HG02588 (cell line): ENCODE measurements at regions not wholly inside any gene's neighbourhood (a gene's known extent, or its start where the extent isn't known, plus 50 kb on each side); places are given as distances from the start of the nearest gene placed in this dataset.

Source experiments
- ATAC-seq: cut with Tn5 transposase; IDR thresholded peaks from one replicate; pipeline ENCODE4 v1.9.1; 2021; ENCODE audit warnings: mild to moderate bottlenecking, moderate library complexity; ENCODE audit not compliant: unreplicated experiment

DNA sequence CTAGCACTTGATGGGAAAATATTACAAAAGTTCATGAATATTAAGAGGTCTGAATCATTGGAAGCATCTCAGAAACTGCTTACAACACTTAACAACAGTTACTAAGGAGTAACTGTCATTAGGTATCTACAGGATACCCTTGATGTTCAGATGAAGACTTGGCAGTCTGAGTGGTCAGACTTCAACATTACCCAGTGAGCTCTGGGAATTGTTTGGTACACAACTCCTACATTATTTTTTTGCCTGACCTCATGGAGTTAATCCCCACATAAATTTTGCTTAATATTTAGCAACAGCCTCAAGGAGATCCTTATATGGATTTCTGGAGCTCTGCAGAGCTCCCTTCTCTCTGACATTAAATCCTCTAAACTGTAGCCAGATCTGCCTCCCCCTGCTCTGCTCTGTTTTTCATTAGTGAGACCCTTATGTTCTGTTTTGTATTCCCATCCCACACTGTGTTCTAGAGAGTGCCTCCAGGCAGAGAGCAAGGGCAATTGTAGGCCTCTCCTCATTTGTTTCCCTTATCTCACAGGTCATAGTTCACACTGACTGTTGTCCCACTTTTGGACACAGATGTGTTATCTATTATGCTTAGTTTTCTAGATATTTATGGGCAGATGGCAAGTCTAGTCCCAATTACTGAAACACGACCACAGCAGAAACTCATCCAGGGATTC, 368.8 kb downstream of the GASK1B start:
- ATAC-seq: no peak

DNA sequence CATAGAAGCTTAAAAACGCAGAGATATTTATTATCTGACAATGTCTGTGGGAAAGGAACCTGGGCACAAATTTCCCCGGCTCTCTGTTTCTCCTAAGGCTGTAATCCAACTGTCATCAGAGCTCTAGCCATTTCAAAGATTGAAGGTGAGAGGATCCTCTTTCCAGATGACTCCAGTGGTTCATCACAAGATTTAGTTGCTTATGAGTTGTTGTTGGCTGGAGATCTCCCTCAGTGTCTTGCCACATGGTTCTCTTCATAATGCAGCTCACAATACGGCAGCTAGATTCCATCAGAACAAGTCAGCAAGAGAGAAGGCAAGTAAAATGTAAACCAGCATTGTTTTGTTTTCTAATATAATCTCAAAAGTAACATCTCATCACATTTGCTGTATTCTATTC, 369.4 kb downstream of the GASK1B start:
- no peak for ATAC-seq

DNA sequence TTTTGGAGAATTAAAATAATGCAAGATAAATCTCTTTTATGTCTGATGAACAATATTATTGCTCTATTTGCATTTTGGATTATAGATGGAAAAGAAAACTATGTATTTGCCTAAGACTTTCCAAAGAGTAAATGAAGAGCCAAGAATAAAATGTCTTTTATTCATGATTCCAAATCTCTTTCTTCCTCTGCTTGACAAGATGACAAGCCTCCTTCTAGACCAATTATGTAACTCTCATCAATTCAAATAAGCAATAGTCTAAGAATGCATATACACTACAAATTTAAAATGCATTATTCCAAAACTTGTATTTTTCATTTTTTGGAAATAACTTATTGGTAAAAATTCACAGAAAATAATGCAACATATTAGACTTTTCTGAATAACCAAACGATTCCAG, 377.3 kb downstream of the GASK1B start:
- ATAC-seq: no peak

DNA sequence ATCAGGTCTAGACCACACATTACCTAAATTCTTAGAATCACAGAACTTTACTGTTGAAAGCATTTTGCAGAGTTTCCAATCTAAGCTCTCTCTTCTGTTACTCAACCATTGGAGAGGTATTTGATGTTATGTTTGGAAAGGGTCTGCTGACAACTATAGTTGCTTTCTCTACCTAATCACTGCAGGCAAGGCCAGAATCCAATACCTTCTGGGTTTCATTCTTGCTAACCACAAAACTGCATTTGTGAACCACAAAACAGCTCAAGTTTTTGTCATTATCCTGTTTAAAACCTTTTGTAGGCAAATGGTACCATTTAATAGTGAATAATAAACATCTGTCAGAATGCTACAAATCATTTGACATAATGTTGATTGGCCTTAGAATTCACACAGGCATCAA, 380.1 kb downstream of the GASK1B start:
- no peak for ATAC-seq

DNA sequence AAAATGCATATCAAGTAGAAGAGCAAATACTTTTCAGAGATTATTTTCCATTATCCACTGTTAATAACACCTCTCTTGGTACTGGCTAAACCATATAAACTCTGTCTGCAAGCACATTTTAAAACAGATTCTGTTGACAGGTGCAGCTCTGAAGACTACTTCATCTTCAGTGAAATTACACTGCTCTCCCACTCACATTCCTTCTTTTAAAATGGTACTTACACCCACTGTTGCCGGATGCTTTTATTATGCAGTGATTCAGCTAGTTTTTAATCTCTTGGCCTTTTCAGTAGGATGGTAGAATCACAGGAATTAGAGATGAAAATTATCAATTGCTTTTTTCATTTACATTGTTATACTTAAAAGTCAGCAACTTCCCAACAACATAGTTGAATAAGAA, 381.6 kb downstream of the GASK1B start:
- no peak for ATAC-seq

DNA sequence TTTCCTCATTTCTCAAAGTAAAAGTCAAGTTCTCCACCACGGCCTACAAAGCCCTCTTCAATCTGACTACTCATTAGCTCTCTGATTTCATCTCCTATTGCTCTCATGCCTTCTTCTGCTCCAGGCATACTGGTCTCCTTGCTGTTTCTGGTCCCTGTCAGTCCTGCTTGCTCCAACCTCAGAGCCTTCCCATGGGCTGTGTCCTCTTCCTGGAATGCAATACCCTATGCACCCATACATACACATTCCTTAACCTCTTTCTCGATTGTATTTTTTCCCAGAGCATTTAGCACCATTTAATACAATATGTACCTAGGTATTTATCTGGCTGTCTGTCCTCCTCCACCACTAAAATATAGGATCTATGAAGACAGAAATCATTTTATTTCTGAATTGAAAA, 385.2 kb downstream of the GASK1B start:
- no peak for ATAC-seq

DNA sequence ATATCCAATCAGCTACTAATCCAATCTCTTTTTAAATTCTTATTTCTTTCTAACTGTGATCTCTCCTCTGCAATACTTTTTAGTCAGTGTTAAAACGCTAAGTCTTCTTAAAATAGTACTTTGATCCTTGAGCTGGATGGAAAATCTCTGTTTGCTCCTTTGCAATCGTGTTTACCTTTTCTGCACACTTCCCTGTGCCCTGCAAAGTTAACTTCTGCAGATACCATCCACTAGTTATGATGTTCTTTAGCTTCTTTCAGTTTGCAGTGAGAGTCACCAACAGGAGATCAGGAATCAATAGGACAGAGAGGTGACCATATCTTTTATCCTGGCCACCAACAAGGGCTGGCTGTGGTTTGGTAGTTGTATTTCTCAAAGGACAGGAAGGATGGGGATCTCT, 391.5 kb downstream of the GASK1B start:
- ATAC-seq: no peak

DNA sequence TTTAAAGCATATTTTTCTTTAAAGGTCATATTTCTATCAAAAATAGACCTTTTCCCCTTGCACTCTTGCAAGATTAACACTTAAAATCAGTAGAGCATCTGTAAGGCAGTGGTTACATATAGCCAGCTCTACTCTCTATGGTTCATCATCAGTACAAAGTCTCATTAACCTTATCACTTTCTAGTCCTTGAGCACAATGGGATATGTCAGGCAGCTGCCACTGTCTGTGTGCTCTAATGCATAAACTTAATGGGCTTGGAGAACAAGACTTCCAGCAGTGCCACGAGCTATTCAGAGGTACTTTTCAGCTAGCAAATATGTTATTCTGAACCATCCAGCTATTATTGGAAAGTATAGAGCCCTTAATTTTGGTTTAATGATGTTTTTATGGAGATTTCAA, 393.7 kb downstream of the GASK1B start:
- ATAC-seq: no peak

DNA sequence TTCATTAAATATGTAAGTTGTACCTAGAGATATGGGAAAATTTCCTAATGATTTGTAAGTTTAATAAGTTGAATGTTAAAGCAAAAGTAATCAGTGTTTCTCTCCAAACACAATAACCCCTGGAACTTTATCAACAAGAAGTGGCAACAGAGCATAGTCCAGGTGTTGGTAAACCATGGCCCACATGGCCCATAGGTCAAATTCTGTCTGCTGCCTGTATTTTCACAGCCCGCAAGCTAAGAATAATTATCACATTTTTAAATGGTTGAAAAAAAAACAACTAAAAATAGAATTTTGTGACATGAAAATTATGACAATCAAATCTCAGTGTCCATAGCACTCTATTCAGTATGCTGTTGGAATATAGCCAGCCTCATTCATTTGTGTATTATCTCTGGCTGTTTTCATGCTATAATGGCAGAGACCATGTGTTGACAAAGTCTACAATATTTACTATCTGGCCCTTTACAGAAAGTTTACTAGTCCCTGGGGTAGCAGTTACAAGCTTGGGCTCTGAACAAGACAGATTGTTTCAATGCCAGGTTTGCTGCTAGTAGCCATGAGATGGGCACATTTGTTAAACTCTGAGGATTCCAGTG, 395.8 kb downstream of the GASK1B start:
- ATAC-seq: no peak

DNA sequence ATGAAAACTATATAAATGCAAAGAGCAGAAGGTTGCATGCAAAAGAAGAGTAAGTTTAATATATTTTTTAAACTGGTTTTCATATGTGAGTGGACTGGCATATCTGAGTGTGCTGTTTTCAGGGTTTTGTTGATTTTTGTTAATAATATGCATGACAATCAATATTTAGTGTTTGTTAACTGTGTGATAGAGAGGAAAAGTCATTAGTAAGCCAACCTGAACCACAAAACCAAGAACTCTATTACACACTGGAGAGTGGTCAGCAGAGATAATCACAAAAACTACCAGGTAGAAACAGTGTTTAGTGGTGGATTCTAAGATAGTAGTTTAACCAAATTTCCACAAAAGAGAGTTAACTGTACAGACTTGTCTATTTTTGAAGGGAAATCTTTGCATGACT, 396.9 kb downstream of the GASK1B start:
- ATAC-seq: no peak

DNA sequence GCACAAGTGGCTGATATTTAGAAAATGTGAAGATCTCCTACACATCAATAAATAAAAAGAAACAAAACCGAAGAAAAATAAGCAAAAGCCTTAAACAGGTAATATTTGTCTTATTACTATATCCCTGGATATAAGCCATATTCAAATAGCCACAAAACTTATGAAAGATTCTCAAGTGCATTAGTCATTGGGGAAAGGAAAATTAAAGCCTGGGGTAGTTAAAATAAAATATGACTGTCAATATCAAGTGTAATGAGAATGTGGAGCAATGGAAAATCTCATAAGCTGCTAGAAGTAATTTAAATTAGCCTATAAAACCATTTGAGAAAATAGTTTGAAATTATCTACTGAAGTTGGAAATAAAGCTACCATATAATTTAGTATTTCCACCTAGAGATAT, 399.9 kb downstream of the GASK1B start:
- ATAC-seq: no peak

DNA sequence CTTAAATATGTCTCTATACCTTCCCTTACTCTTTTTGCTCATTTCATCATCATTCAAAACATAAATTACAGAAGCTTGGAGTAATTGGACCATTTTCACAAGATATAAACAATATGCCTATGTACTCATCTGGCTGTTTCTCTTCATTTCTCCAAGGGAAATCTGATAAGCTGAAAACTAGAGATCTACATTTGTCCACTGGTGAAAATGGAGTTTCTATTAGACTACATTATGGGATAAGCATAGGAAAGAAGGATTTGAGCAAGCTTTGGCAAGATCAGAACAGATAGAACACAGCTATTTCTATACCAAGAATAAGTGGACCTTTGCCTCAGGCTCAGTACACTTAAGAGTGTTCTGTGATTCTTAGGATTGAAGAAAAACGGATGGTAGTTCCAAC, 404.4 kb downstream of the GASK1B start:
- ATAC-seq: no peak

DNA sequence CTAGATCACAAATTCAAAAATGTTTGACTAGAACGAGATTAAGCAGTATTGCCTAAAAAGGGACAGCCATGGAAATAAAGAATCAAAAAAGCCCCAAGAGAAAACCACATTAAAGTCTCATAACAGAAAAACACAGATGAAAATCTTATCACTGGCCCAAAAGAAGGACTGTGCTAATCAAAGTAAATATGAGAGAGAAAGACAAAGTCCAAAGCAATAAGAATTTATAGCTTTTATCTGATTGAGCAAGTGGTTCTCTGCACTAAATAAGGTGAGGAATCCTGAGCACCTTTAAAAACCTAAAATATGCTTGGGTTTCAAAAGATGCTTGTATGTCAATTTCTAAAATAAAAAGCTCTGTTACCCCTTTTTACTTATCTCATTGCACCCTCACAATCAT, 409.3 kb downstream of the GASK1B start:
- no peak for ATAC-seq

DNA sequence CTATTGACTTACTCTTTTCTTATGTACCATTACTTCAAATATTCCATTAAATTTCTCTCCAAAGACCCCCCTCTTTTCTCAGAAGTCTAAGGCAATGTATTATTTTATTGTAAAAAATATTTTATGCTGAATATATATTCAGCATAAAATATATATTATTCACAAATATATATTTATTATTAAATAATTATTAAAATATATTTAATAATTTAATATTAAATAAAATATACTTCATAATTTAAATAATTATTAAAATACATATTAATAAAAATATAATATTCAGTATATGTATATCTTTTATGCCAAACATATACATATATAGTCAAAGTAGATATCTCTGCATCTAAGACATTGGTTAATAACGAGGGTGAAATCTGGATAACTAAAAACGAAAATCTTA, 418.4 kb downstream of the GASK1B start:
- no peak for ATAC-seq

DNA sequence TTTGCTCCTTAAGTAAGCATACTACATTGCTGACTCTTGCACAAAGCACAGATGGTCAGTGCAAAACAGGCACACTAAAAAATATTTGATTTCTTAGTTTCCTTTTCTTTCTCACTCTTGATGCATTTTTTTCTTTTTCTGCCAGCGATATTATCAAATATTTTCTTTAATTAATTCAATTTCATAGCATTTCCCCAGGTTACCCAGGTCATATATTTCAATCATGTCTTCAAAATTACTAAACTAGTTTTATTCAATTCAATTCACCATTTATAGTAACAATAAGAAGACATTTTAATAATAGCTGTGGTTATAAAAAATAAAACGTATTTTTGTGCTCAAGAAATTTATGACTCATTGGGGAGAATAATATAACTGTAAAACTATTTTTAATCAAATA, 421.2 kb downstream of the GASK1B start:
- no peak for ATAC-seq

DNA sequence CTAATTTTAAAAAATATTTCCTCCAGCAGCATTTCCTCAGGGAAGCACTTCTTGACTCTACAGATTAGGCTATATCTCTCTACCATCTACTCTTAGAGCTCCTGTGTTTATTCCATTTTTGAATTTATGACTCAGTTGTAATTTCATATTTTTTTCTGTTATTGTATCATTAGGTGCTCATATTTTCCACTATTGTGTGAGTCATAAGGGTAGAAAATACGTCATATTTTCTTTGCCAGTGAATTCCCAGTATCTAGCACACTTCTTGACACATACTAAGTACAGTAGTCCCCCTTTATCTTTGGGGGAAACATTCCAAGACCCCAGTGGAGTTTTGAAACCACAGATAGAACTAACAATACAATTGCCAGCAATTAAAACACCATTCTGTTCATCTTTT, 431.2 kb downstream of the GASK1B start:
- no peak for ATAC-seq

DNA sequence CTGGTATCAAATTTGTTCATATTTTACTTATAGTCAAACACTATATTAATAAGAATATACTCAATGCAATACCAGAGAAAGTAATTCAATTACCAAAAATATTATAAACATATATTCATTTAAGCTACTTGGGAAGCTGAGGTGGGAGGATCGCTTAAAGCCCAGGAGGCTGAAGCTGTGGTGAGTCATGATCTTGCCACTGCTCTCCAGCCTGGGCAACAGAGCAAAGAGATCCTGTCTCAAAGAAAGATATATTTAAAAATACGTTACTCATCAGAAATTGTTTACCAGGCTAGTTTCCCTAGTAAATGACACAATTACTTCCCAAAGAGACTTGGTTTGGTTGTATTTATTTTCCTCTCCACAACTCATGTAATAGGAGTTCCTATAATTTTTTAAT, 433.6 kb downstream of the GASK1B start:
- no peak for ATAC-seq

DNA sequence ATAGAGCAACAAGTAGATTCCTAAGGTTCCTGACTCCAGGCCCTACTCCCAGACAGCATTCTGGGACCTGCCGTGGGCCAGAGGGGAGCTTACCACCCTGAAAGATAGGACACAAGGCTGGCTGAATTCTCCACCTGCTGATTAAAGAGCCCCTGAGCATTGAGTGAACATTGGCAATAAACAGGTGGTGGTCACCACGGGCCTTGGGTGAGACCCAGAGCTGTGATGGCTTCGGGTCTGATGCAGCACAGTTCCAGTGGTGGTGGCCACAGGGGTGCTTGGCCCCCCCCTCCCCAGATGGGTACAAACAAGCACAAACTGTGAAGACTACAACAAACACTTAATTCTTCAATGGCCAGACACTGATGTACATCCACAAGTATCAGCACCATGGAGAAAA, 444.6 kb downstream of the GASK1B start:
- no peak for ATAC-seq

DNA sequence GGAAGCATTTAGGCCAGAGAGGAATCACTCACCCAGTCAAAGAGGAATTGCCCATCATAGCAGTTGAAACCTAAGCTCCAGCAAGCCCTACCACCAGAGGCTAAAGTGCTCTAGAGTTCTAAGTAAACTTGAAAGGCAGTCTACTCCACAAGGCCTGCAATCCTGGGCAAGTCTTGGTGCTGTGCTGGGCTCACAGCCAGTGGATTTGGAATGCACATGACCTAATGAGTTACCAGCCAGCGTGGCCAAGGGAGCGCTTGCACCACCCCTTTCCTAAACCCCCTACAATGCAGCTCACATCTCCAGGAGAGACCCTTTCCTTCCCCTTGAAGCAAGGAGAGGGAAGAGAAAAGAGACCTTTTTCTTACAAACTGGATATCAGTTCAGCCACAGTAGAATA, 445.7 kb downstream of the GASK1B start:
- ATAC-seq: no peak

DNA sequence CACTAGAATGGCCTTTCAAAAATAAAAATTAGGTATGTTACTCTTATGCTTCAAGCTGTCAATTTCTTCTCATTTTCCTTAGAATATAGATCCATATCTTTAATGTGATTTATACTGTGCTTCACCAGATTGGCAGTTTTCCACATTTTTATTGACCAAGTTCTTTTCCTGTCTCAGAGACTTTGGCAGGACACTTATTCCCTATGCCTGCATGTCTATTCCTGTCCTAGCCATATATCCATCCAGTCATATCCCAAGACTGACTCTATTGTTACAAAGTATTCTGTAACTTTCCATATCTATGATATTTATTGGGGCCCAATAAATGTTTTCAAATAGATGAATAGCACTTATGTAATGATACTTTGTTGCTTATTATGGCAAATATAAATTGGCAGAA, 450.7 kb downstream of the GASK1B start:
- no peak for ATAC-seq

DNA sequence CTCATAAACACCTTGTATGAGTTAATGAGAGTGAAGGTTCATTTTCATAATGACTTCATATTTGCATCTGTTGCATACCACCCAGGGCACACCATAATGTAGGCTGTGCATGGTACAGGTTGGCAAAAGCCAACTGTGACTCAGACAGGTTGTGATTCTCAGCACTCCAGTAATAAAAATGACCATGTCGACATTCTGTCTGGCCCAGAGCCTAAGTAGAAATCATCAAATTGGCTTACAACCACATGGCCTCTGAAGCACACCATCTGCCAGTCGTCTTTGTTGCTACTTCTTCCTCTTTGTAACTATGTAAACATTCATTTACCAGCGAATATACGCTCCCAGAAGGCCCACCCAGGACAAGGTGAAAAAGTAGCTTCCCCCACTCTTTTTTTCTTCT, 459.5 kb downstream of the GASK1B start:
- no peak for ATAC-seq

DNA sequence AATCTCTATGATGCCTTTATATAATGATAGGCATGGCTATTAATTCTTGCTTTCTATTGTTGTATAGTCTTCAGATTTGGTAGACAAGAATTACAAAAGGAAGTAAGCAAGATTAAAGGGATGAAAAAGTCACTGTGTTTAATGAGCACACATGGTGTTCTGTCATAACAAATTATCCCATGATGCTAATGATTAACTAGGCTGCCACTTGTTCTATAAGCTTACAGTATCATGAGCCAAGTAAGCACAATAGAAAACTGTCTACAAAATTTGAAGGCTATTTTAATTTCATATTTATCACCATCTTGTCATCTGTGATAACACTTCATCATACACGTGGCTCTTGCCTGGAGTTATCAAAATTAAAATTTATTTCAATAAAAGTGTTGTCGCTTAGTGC, 466.7 kb downstream of the GASK1B start:
- ATAC-seq: no peak

DNA sequence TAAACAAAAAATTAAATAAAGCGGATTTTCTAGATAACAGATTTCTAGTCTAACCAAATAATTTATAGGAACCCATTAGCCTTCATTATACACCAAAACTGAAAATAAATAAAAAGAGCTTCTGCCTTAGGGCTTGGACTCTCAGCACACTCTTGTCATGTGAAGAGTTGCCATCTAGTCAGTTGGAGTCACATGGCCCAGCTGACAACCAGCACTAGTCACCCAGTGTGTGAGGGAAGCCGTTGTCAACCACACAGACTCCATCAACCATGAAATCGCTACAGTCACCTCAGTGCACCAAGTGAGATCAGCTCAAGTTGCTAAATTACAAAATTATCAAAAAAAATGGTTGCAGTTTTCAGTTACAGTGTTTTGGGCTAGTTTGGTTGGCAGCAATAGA, 470.0 kb downstream of the GASK1B start:
- ATAC-seq: no peak
